Loucy (cell line): ENCODE measurements at regions not wholly inside any gene's neighbourhood (a gene's known extent, or its start where the extent isn't known, plus 50 kb on each side); places are given as distances from the start of the nearest gene placed in this dataset.

ENCODE experiments used
- H2AFZ ChIP-seq: fragments of 200-600 bp; sonication (generic); 2 replicates; pipeline ENCODE4 v1.6.0; 2016; ENCODE audit warnings: antibody characterized with exemption, mild to moderate bottlenecking, low read length, moderate library complexity
- H3F3A ChIP-seq: fragments of 200-600 bp; 2 replicates; pipeline ENCODE4 v1.6.0; 2016; ENCODE audit warnings: antibody characterized with exemption, low read depth, mild to moderate bottlenecking
- H3K27me3 ChIP-seq: fragments of 200-600 bp; sonication (generic); 2 replicates; pipeline ENCODE4 v1.6.1; 2014; ENCODE audit warnings: low read length, mild to moderate bottlenecking; ENCODE audit not compliant: insufficient read depth, poor library complexity, severe bottlenecking
- H3K36me3 ChIP-seq: fragments of 200-600 bp; sonication (generic); 2 replicates; pipeline ENCODE4 v1.6.1; 2016; ENCODE audit warnings: low read length; ENCODE audit not compliant: insufficient read depth
- H3K4me1 ChIP-seq: fragments of 200-600 bp; sonication (generic); 2 replicates; pipeline ENCODE4 v1.5.1; 2014; ENCODE audit warnings: low read length, mild to moderate bottlenecking; ENCODE audit not compliant: insufficient read depth, poor library complexity, severe bottlenecking
- H3K4me2 ChIP-seq: fragments of 200-600 bp; sonication (generic); 2 replicates; pipeline ENCODE4 v1.6.0; 2014; ENCODE audit warnings: antibody characterized with exemption, low read length, low read depth, mild to moderate bottlenecking; ENCODE audit not compliant: poor library complexity, severe bottlenecking
- H3K4me3 ChIP-seq: fragments of 200-600 bp; sonication (generic); 2 replicates; pipeline ENCODE4 v1.5.1; 2014; ENCODE audit warnings: low read length, mild to moderate bottlenecking, mixed read lengths; ENCODE audit not compliant: poor library complexity, severe bottlenecking
- H3K79me2 ChIP-seq: fragments of 200-600 bp; sonication (generic); 2 replicates; pipeline ENCODE4 v1.6.1; 2014; ENCODE audit warnings: low read length; ENCODE audit not compliant: insufficient read depth
- H3K9ac ChIP-seq: fragments of 200-600 bp; sonication (generic); 2 replicates; pipeline ENCODE4 v1.6.0; 2014; ENCODE audit warnings: mild to moderate bottlenecking, low read depth, low read length, moderate library complexity; ENCODE audit not compliant: poor library complexity, severe bottlenecking
- H3K9me2 ChIP-seq: fragments of 200-600 bp; sonication (generic); replicated peaks from 2 replicates; pipeline ENCODE4 v1.6.1; 2016; ENCODE audit warnings: low read depth, low read length, mixed read lengths
- H3K9me3 ChIP-seq: fragments of 200-600 bp; sonication (generic); 2 replicates; pipeline ENCODE4 v1.6.1; 2014; ENCODE audit warnings: mild to moderate bottlenecking, antibody characterized with exemption, low read length, low read depth; ENCODE audit not compliant: insufficient read depth
- H4K20me1 ChIP-seq: fragments of 200-600 bp; sonication (generic); 2 replicates; pipeline ENCODE4 v1.6.0; 2014; ENCODE audit warnings: antibody characterized with exemption, low read length, mild to moderate bottlenecking; ENCODE audit not compliant: insufficient read depth, poor library complexity, severe bottlenecking
- CTCF ChIP-seq: fragments of 200-600 bp; sonication (generic); conservative IDR thresholded peaks from 2 replicates; pipeline ENCODE4 v1.5.1; 2014; ENCODE audit warnings: mild to moderate bottlenecking, antibody characterized with exemption, low read length
- EZH2phosphoT487 ChIP-seq: fragments of 200-600 bp; IDR thresholded peaks from 2 replicates; pipeline ENCODE4 v1.6.1; 2018; ENCODE audit warnings: antibody characterized with exemption, mild to moderate bottlenecking, moderate library complexity, borderline replicate concordance

- peaks cover 18% of the 10 kb centered on the region for H3K4me1 ChIP-seq
- TF ChIP-seq CTCF (no peak), EZH2phosphoT487 (no peak)
- peaks cover 7% of the 10 kb centered on the region; the same call in 1 of the 2 replicates for H3F3A ChIP-seq
- H3K9me2 ChIP-seq: no peaks in the 10 kb centered on the region
- H3K4me3 ChIP-seq: no peak overlapping the region
- H2AFZ ChIP-seq: no peak overlapping the region
- H3K9ac ChIP-seq: no peak overlapping the region
- no peaks in the 10 kb centered on the region for H4K20me1 ChIP-seq
- H3K36me3 ChIP-seq: peaks cover 13% of the 10 kb centered on the region; the same call in 1 of the 2 replicates
- H3K79me2 ChIP-seq: no peaks in the 10 kb centered on the region
- H3K27me3 ChIP-seq: no peaks in the 10 kb centered on the region
- H3K4me2 ChIP-seq: no peak overlapping the region
- H3K9me3 ChIP-seq: no peaks in the 10 kb centered on the region
Measured at GRCh38 chr13:73940098-73940497, 194.1 kb downstream of the KLF12 start.

- Histone ChIP-seq H3K36me3 (peaks cover 13% of the 10 kb centered on the region; the same call in 1 of the 2 replicates), H4K20me1 (no peaks in the 10 kb centered on the region), H3F3A (peaks cover 7% of the 10 kb centered on the region; the same call in 1 of the 2 replicates), H3K9ac (no peak overlapping the region), H3K4me2 (no peak overlapping the region), H3K79me2 (no peaks in the 10 kb centered on the region), H3K9me2 (no peaks in the 10 kb centered on the region), H3K4me1 (peaks cover 18% of the 10 kb centered on the region), H3K4me3 (no peak overlapping the region), H2AFZ (no peak overlapping the region), H3K27me3 (no peaks in the 10 kb centered on the region), H3K9me3 (no peaks in the 10 kb centered on the region)
- TF ChIP-seq CTCF (no peak), EZH2phosphoT487 (no peak)
Measured at GRCh38 chr13:73939603-73940002, 194.6 kb downstream of the KLF12 start.

GRCh38 chr13:73939071-73939380 is 195.2 kb downstream of the KLF12 start:
- Histone ChIP-seq H3K4me2 (no peak overlapping the region), H3K4me3 (no peak overlapping the region), H3K27me3 (no peaks in the 10 kb centered on the region), H3K9me2 (no peaks in the 10 kb centered on the region), H3K4me1 (peaks cover 18% of the 10 kb centered on the region), H3K9me3 (no peaks in the 10 kb centered on the region), H3K9ac (no peak overlapping the region), H3K36me3 (peaks cover 13% of the 10 kb centered on the region; the same call in 1 of the 2 replicates), H3K79me2 (no peaks in the 10 kb centered on the region), H2AFZ (no peak overlapping the region), H3F3A (peaks cover 5% of the 10 kb centered on the region; the same call in 1 of the 2 replicates), H4K20me1 (no peaks in the 10 kb centered on the region)
- TF ChIP-seq EZH2phosphoT487: no peak
- no peak for TF ChIP-seq CTCF
